GM12892 (cell line): ENCODE measurements at regions not wholly inside any gene's neighbourhood (a gene's known extent, or its start where the extent isn't known, plus 50 kb on each side); places are given as distances from the start of the nearest gene placed in this dataset.

ENCODE experiments used
- POLR2A ChIP-seq: IDR thresholded peaks from 2 replicates; pipeline ENCODE4 v1.6.1; 2011; ENCODE audit warnings: low read depth, low read length, control low read depth
- POLR2AphosphoS5 ChIP-seq: IDR thresholded peaks from 2 replicates; pipeline ENCODE4 v1.6.1; 2011; ENCODE audit warnings: low read depth, low read length, control low read depth
- TAF1 ChIP-seq: IDR thresholded peaks from 2 replicates; pipeline ENCODE4 v1.6.1; 2011; ENCODE audit warnings: low read depth, mild to moderate bottlenecking, control low read depth, low read length, borderline replicate concordance

DNA sequence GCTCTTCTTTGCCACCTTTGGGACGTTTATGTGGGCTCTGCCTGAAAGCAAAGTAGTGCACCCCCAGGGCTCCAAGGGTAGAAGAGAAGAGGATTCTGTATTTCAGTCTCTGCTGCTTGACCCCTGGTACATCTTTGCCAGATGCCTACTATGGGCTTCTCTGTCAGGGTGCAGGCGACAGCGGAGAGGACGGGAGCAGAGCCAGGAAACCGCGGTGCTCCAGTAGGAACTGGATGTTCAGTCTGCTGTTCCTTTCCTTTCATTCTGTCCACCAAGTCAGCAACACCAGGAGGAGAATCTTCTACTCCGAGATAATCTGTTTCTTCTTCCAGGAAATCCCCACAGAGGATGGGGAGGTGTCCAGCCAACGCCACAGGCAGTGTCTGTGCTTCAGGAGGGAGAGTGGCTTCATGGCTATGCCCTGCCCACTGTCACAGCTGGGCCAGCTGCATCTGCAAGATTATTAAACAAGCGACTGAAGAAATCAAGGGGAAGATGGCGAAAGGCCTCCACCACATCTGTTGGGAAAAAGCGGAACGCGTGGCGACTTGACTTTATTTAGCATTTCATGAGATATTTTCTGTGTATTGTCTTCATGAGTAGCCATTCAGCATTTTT lies 398.3 kb downstream of the IRX1 start:
- TF ChIP-seq POLR2AphosphoS5 (no peak), POLR2A (no peak), TAF1 (no peak)
